Panc1 (cell line): ENCODE measurements at regions not wholly inside any gene's neighbourhood (a gene's known extent, or its start where the extent isn't known, plus 50 kb on each side); places are given as distances from the start of the nearest gene placed in this dataset.

Source experiments
- ATAC-seq: fragments of 200-7000 bp; cut with Tn5 transposase; 2 replicates; pipeline ENCODE4 v1.9.1; 2020; ENCODE audit warnings: mild to moderate bottlenecking, moderate library complexity
- BruUV-seq: library from RNA; stranded (reverse); fragments of 400-500 nt; replicated peaks from 2 replicates; lab custom pipeline; 2021; lab: Mats Ljungman, UMichigan
- CTCF ChIA-PET: fragments of 300-600 bp; sonication (Branson Sonifier 250); formaldehyde crosslinking; loops from one replicate; lab custom pipeline; 2022; ENCODE audit warnings: antibody characterized with exemption; lab: Charles Lee
- POLR2A ChIA-PET: fragments of 300-600 bp; sonication (Branson Sonifier 250); formaldehyde crosslinking; loops from one replicate; lab custom pipeline; 2022; ENCODE audit warnings: antibody characterized with exemption; lab: Charles Lee
- DNase-seq: peaks from one replicate; pipeline ENCODE4 v3.0.0-alpha.2; 2010; ENCODE audit warnings: low read depth, low spot score
- H3K27ac ChIP-seq: 2 replicates; pipeline ENCODE4 v1.5.1; 2011; ENCODE audit warnings: mild to moderate bottlenecking, low read length, inconsistent platforms
- H3K27me3 ChIP-seq: fragments of 200-500 bp; sonication (Bioruptor generic); 2 replicates; pipeline ENCODE4 v1.6.0; 2014; ENCODE audit warnings: low read length, inconsistent platforms; ENCODE audit not compliant: control insufficient read depth, insufficient read depth
- H3K36me3 ChIP-seq: fragments of 200-500 bp; sonication (Bioruptor generic); 2 replicates; pipeline ENCODE4 v1.5.1; 2014; ENCODE audit warnings: inconsistent platforms, mild to moderate bottlenecking, low read length, moderate library complexity; ENCODE audit not compliant: control insufficient read depth, insufficient read depth
- H3K4me1 ChIP-seq: 2 replicates; pipeline ENCODE4 v1.5.1; 2011; ENCODE audit warnings: inconsistent platforms, mild to moderate bottlenecking, low read length, moderate library complexity; ENCODE audit not compliant: control insufficient read depth, insufficient read depth
- H3K4me3 ChIP-seq, 2 experiments: 2 replicates each; pipeline ENCODE4 v1.5.1; 2011 to 2012; ENCODE audit warnings: low read depth in 2 of 2, low read length in 2 of 2, mild to moderate bottlenecking in 2 of 2, inconsistent platforms in 1 of 2, moderate library complexity in 1 of 2
- H3K9me3 ChIP-seq: fragments of 200-500 bp; sonication (Bioruptor generic); 2 replicates; pipeline ENCODE4 v1.5.1; 2014; ENCODE audit warnings: low read depth, mild to moderate bottlenecking, inconsistent platforms, low read length, moderate library complexity; ENCODE audit not compliant: control insufficient read depth, insufficient read depth
- CTCF ChIP-seq: fragments of 450-650 bp; IDR thresholded peaks from 2 replicates; pipeline ENCODE4 v1.5.1; 2017; ENCODE audit warnings: mild to moderate bottlenecking
- POLR2AphosphoS5 ChIP-seq: IDR thresholded peaks from 2 replicates; pipeline ENCODE4 v1.6.1; 2012; ENCODE audit warnings: mild to moderate bottlenecking, low read depth, low read length, moderate library complexity
- REST ChIP-seq, 2 experiments: IDR thresholded peaks; 2 replicates each; pipeline ENCODE4 v1.6.1; 2011 to 2012; ENCODE audit warnings: low read depth in 2 of 2, control low read depth in 1 of 2, low read length in 1 of 2, mild to moderate bottlenecking in 1 of 2, moderate library complexity in 1 of 2; ENCODE audit not compliant: insufficient read depth in 1 of 2
- SIN3A ChIP-seq: IDR thresholded peaks from 2 replicates; pipeline ENCODE4 v1.6.1; 2012; ENCODE audit warnings: low read depth, mild to moderate bottlenecking, low read length, moderate library complexity, borderline replicate concordance; ENCODE audit not compliant: insufficient read depth
- TCF7L2 ChIP-seq: IDR thresholded peaks from 2 replicates; pipeline ENCODE4 v1.6.1; 2011; ENCODE audit warnings: mild to moderate bottlenecking, low read depth, low read length, inconsistent platforms
- in situ Hi-C: cut with HindIII; loops from 2 replicates; pipeline ENCODE4 v1.10.0; 2016; ENCODE audit warnings: low sequenced_read_pairs, low pct_unique_long_range_greater_than_20kb
- intact Hi-C: fragments of 100-400 bp; cut with micrococcal nuclease; formaldehyde crosslinking; loops from one replicate; pipeline ENCODE4 v1.10.0; 2022; ENCODE audit not compliant: unreplicated experiment

- CTCF ChIA-PET: no interaction called here
- no TSS peak for BruUV-seq
- Histone ChIP-seq H3K4me1 (no peaks in the 10 kb centered on the region), H3K9me3 (no peaks in the 10 kb centered on the region), H3K27ac (no peak overlapping the region), H3K27me3 (no peaks in the 10 kb centered on the region), H3K4me3 (no peak overlapping the region), H3K36me3 (no peaks in the 10 kb centered on the region)
- no peak for TF ChIP-seq SIN3A
- no peak for TF ChIP-seq CTCF
- TF ChIP-seq TCF7L2: no peak
- no peak for TF ChIP-seq REST (IDR thresholded peaks at IDR 0.05; ENCODE audit: insufficient read depth in 1 of 2, low read depth in 2 of 2, low read length in 1 of 2)
- TF ChIP-seq POLR2AphosphoS5: no peak
- no peak for ATAC-seq
- DNase-seq: no peak
- in situ Hi-C loops: no loop called here
- intact Hi-C loops: no loop called here
- POLR2A ChIA-PET: no interaction called here
Measured at GRCh38 chr4:124579896-124580295, 132.6 kb downstream of the ANKRD50 start.

GRCh38 chr4:124583797-124584196 is 128.7 kb downstream of the ANKRD50 start:
- Histone ChIP-seq H3K27me3 (no peaks in the 10 kb centered on the region), H3K36me3 (no peaks in the 10 kb centered on the region), H3K4me3 (no peak overlapping the region), H3K27ac (no peak overlapping the region), H3K9me3 (no peaks in the 10 kb centered on the region), H3K4me1 (no peaks in the 10 kb centered on the region)
- TF ChIP-seq REST (IDR thresholded peaks at IDR 0.05; ENCODE audit: insufficient read depth in 1 of 2, low read depth in 2 of 2, low read length in 1 of 2) (no peak), TCF7L2 (no peak), POLR2AphosphoS5 (no peak), SIN3A (no peak), CTCF (no peak)
- ChIA-PET POLR2A (no interaction called here), CTCF (no interaction called here)
- in situ Hi-C loops: no loop called here
- ATAC-seq: no peak
- intact Hi-C loops: no loop called here
- DNase-seq: no peak
- BruUV-seq: no TSS peak
